GM06990 (cell line): ENCODE measurements at regions not wholly inside any gene's neighbourhood (a gene's known extent, or its start where the extent isn't known, plus 50 kb on each side); places are given as distances from the start of the nearest gene placed in this dataset.

ENCODE experiments used
- DNase-seq: peaks from one replicate; pipeline ENCODE4 v3.0.0-alpha.2; 2011; ENCODE audit not compliant: insufficient read length; ENCODE audit errors: extremely low read depth
- H3K27me3 ChIP-seq: replicated peaks from 2 replicates; pipeline ENCODE4 v1.6.0; 2011; ENCODE audit warnings: low read length; ENCODE audit not compliant: control insufficient read depth, insufficient read depth
- H3K36me3 ChIP-seq: 2 replicates; pipeline ENCODE4 v1.5.1; 2011; ENCODE audit warnings: low read length; ENCODE audit not compliant: control insufficient read depth, insufficient read depth
- H3K4me3 ChIP-seq: replicated peaks from 2 replicates; pipeline ENCODE4 v1.5.1; 2011; ENCODE audit warnings: low read depth, mild to moderate bottlenecking, control low read depth, low read length
- CTCF ChIP-seq: IDR thresholded peaks from 2 replicates; pipeline ENCODE4 v1.5.1; 2011; ENCODE audit warnings: low read length, control low read depth, mild to moderate bottlenecking, inconsistent platforms; ENCODE audit not compliant: insufficient read depth, poor library complexity, severe bottlenecking

DNA sequence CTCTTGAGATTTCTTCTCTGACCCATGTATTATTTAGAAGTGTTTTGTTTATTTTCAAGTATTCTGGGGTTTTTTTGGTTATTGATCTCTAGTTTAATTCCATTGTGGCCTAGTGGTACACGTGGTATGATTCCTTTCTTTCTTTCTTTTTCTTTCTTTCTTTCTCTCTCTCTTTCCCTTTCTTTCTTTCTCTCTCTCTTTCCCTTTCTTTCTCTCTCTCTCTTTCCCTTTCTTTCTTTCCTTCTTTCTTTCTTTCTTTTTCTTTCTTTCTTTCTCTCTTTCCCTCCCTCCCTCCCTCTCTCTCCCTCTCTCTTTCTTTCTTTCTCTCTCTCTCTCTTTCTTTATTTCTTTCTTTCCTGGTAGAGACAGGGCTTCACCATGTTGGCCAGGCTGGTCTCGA lies 85.7 kb upstream of the UBE2E1 start:
- no peak for TF ChIP-seq CTCF
- DNase-seq, result no peak
- Histone ChIP-seq H3K27me3 (no peaks in the 10 kb centered on the region), H3K4me3 (no peak overlapping the region), H3K36me3 (no peaks in the 10 kb centered on the region)

GRCh38 chr3:23720885-23721284 lies 84.9 kb upstream of the UBE2E1 start:
- DNase-seq, result no peak
- TF ChIP-seq CTCF, result no peak
- Histone ChIP-seq H3K27me3 (no peaks in the 10 kb centered on the region), H3K4me3 (no peak overlapping the region), H3K36me3 (no peaks in the 10 kb centered on the region)

GRCh38 chr3:23723141-23723540 lies 82.6 kb upstream of the UBE2E1 start:
- H3K4me3 ChIP-seq, result no peak overlapping the region
- H3K36me3 ChIP-seq, result no peaks in the 10 kb centered on the region
- H3K27me3 ChIP-seq, result no peaks in the 10 kb centered on the region
- TF ChIP-seq CTCF, result no peak
- no peak for DNase-seq

GRCh38 chr3:23723930-23724329 lies 81.8 kb upstream of the UBE2E1 start:
- H3K4me3 ChIP-seq, result no peak overlapping the region
- no peak for TF ChIP-seq CTCF
- DNase-seq, result peak; percentile 30
- no peaks in the 10 kb centered on the region for H3K27me3 ChIP-seq
- no peaks in the 10 kb centered on the region for H3K36me3 ChIP-seq

DNA sequence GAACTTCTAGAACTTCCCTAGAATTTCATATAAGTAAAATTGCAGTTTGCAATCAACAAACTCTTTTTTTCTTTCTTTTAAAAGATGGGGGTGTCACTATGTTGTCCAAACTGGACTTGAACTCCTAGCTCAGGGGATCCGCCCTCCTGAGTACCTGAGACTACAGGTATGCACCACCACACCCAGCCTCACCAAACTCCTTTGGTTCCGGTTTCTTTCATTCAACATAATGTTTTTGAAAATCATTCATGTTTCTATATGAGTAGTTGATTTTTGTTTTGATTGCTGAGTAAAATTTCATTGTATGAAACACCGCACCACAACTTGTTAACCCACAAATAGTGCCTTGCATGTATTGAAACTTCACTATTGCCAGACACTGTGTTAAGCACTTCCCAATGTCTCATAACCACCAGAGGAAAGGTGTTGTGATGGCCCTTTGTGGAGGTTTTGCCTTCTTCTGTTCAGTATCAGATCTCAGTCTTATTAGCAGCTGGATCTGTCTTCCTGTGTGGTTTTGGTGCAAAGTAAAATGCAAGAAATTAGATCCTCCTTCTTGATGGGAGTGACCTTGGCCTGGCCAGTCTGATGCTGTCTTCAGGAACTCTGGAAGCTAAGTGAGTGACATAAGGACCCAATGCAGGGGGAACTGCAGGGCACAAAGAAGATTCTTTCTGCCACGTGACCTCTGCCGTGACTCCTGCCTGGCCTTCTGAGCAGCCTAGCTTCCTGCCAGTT lies 78.8 kb upstream of the UBE2E1 start:
- Histone ChIP-seq H3K36me3 (no peaks in the 10 kb centered on the region), H3K4me3 (no peak overlapping the region), H3K27me3 (no peaks in the 10 kb centered on the region)
- peak; percentile 51 for DNase-seq
- TF ChIP-seq CTCF, result no peak
